ENCODE measurements at regions not wholly inside any gene's neighbourhood (a gene's known extent, or its start where the extent isn't known, plus 50 kb on each side); places are given as distances from the start of the nearest gene placed in this dataset.

DNA sequence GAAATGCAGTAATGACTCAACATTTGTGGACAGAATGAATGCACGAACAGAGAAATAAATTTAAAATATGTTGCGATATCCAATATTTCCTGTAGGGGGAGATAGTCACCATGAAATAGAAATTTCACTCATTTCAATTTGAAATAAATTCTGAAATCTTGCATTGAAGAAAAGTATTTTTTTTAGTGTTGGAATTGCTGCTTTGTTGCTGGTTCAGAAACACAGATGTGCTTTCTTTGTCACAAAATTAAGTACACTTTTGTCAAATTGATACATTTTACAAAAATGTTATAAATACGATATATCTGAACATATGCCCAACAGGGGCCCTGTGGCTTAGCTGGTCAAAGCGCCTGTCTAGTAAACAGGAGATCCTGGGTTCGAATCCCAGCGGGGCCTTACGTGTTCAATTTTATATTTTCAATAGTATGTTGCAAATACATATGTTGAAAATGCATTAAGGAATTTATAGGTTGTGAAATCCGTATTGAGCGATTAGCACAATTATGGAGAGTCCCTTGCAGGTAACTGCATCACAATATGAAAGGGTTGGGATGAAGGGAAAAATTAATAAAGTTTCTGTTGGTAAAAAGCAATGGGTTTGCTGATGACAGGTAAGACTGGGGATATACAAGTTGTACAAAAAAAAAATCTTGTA is 85.4 kb upstream of the PRSS16 start:
- no peak for TF ChIP-seq POLR2AphosphoS5 (IDR thresholded peaks at IDR 0.05; ENCODE audit: low read depth, low read length)
- TF ChIP-seq, protein P1, sequence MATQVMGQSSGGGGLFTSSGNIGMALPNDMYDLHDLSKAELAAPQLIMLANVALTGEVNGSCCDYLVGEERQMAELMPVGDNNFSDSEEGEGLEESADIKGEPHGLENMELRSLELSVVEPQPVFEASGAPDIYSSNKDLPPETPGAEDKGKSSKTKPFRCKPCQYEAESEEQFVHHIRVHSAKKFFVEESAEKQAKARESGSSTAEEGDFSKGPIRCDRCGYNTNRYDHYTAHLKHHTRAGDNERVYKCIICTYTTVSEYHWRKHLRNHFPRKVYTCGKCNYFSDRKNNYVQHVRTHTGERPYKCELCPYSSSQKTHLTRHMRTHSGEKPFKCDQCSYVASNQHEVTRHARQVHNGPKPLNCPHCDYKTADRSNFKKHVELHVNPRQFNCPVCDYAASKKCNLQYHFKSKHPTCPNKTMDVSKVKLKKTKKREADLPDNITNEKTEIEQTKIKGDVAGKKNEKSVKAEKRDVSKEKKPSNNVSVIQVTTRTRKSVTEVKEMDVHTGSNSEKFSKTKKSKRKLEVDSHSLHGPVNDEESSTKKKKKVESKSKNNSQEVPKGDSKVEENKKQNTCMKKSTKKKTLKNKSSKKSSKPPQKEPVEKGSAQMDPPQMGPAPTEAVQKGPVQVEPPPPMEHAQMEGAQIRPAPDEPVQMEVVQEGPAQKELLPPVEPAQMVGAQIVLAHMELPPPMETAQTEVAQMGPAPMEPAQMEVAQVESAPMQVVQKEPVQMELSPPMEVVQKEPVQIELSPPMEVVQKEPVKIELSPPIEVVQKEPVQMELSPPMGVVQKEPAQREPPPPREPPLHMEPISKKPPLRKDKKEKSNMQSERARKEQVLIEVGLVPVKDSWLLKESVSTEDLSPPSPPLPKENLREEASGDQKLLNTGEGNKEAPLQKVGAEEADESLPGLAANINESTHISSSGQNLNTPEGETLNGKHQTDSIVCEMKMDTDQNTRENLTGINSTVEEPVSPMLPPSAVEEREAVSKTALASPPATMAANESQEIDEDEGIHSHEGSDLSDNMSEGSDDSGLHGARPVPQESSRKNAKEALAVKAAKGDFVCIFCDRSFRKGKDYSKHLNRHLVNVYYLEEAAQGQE (IDR thresholded peaks at IDR 0.05; ENCODE audit: insufficient read depth in 1 of 2, low read depth in 2 of 2, low read length in 2 of 2), result no peak
- no peak for TF ChIP-seq SIN3A (IDR thresholded peaks at IDR 0.05; ENCODE audit: borderline replicate concordance, insufficient read depth, low read length)
- no peak for TF ChIP-seq TAF1 (IDR thresholded peaks at IDR 0.05; ENCODE audit: borderline replicate concordance, insufficient read depth, low read length)
